ENCODE measurements at regions not wholly inside any gene's neighbourhood (a gene's known extent, or its start where the extent isn't known, plus 50 kb on each side); places are given as distances from the start of the nearest gene placed in this dataset.

DNA sequence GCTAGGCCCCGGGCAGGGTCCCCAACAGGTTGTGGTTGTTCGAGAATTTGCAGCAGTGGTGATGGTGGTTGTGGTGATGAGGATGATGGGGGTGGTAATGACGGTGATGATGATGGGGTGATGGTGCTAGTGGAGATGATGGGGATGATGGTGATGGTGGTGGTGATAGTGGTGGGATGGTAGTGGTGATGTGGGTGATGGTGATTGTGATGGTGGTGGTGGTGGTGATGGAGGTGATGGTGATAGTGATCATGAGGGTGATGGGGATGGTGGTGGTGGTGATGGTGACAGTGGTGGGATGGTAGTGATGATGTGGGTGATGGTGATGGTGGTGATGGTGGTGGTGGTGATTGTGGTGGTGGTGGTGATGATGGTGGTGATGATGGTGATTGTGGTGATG lies 343.3 kb downstream of the SEC14L1 start:
- TF ChIP-seq YY1 (tag by site-specific recombination; IDR thresholded peaks at IDR 0.05) = no peak
- no peak for TF ChIP-seq ZNF214 (tag by site-specific recombination; IDR thresholded peaks at IDR 0.05; ENCODE audit: borderline replicate concordance)
- no peak for TF ChIP-seq TCF7L2 (IDR thresholded peaks at IDR 0.05; ENCODE audit: borderline replicate concordance, low read depth, low read length)
- TF ChIP-seq, protein P1, sequence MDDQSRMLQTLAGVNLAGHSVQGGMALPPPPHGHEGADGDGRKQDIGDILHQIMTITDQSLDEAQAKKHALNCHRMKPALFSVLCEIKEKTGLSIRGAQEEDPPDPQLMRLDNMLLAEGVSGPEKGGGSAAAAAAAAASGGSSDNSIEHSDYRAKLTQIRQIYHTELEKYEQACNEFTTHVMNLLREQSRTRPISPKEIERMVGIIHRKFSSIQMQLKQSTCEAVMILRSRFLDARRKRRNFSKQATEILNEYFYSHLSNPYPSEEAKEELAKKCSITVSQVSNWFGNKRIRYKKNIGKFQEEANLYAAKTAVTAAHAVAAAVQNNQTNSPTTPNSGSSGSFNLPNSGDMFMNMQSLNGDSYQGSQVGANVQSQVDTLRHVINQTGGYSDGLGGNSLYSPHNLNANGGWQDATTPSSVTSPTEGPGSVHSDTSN (CRISPR knock-in tag; IDR thresholded peaks at IDR 0.05) = no peak
- TF ChIP-seq ZNF223 (tag by site-specific recombination; IDR thresholded peaks at IDR 0.05) = no peak
- TF ChIP-seq, protein P2, sequence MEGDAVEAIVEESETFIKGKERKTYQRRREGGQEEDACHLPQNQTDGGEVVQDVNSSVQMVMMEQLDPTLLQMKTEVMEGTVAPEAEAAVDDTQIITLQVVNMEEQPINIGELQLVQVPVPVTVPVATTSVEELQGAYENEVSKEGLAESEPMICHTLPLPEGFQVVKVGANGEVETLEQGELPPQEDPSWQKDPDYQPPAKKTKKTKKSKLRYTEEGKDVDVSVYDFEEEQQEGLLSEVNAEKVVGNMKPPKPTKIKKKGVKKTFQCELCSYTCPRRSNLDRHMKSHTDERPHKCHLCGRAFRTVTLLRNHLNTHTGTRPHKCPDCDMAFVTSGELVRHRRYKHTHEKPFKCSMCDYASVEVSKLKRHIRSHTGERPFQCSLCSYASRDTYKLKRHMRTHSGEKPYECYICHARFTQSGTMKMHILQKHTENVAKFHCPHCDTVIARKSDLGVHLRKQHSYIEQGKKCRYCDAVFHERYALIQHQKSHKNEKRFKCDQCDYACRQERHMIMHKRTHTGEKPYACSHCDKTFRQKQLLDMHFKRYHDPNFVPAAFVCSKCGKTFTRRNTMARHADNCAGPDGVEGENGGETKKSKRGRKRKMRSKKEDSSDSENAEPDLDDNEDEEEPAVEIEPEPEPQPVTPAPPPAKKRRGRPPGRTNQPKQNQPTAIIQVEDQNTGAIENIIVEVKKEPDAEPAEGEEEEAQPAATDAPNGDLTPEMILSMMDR (tag by site-specific recombination; IDR thresholded peaks at IDR 0.05) = no peak
- no peak for TF ChIP-seq SP2 (tag by site-specific recombination; IDR thresholded peaks at IDR 0.05)
- no peak for TF ChIP-seq ZNF768 (tag by site-specific recombination; IDR thresholded peaks at IDR 0.05)
- TF ChIP-seq, protein P3, sequence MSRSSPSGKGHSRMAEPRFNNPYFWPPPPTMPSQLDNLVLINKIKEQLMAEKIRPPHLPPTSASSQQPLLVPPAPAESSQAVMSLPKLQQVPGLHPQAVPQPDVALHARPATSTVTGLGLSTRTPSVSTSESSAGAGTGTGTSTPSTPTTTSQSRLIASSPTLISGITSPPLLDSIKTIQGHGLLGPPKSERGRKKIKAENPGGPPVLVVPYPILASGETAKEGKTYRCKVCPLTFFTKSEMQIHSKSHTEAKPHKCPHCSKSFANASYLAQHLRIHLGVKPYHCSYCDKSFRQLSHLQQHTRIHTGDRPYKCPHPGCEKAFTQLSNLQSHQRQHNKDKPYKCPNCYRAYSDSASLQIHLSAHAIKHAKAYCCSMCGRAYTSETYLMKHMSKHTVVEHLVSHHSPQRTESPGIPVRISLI (tag by site-specific recombination; IDR thresholded peaks at IDR 0.05) = no peak
- no peak for TF ChIP-seq ZNF138 (tag by site-specific recombination; IDR thresholded peaks at IDR 0.05; ENCODE audit: borderline replicate concordance)
- TF ChIP-seq, protein P4, sequence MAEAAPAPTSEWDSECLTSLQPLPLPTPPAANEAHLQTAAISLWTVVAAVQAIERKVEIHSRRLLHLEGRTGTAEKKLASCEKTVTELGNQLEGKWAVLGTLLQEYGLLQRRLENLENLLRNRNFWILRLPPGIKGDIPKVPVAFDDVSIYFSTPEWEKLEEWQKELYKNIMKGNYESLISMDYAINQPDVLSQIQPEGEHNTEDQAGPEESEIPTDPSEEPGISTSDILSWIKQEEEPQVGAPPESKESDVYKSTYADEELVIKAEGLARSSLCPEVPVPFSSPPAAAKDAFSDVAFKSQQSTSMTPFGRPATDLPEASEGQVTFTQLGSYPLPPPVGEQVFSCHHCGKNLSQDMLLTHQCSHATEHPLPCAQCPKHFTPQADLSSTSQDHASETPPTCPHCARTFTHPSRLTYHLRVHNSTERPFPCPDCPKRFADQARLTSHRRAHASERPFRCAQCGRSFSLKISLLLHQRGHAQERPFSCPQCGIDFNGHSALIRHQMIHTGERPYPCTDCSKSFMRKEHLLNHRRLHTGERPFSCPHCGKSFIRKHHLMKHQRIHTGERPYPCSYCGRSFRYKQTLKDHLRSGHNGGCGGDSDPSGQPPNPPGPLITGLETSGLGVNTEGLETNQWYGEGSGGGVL (tag by site-specific recombination; IDR thresholded peaks at IDR 0.05) = no peak
- TF ChIP-seq, protein P5, sequence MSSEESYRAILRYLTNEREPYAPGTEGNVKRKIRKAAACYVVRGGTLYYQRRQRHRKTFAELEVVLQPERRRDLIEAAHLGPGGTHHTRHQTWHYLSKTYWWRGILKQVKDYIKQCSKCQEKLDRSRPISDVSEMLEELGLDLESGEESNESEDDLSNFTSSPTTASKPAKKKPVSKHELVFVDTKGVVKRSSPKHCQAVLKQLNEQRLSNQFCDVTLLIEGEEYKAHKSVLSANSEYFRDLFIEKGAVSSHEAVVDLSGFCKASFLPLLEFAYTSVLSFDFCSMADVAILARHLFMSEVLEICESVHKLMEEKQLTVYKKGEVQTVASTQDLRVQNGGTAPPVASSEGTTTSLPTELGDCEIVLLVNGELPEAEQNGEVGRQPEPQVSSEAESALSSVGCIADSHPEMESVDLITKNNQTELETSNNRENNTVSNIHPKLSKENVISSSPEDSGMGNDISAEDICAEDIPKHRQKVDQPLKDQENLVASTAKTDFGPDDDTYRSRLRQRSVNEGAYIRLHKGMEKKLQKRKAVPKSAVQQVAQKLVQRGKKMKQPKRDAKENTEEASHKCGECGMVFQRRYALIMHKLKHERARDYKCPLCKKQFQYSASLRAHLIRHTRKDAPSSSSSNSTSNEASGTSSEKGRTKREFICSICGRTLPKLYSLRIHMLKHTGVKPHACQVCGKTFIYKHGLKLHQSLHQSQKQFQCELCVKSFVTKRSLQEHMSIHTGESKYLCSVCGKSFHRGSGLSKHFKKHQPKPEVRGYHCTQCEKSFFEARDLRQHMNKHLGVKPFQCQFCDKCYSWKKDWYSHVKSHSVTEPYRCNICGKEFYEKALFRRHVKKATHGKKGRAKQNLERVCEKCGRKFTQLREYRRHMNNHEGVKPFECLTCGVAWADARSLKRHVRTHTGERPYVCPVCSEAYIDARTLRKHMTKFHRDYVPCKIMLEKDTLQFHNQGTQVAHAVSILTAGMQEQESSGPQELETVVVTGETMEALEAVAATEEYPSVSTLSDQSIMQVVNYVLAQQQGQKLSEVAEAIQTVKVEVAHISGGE (tag by site-specific recombination; conservative IDR thresholded peaks at IDR 0.05; ENCODE audit: low read depth) = no peak
- no peak for TF ChIP-seq BCL11A (tag by site-specific recombination; IDR thresholded peaks at IDR 0.05; ENCODE audit: low read depth)
